ENCODE measurements at regions not wholly inside any gene's neighbourhood (a gene's known extent, or its start where the extent isn't known, plus 50 kb on each side); places are given as distances from the start of the nearest gene placed in this dataset.

DNA sequence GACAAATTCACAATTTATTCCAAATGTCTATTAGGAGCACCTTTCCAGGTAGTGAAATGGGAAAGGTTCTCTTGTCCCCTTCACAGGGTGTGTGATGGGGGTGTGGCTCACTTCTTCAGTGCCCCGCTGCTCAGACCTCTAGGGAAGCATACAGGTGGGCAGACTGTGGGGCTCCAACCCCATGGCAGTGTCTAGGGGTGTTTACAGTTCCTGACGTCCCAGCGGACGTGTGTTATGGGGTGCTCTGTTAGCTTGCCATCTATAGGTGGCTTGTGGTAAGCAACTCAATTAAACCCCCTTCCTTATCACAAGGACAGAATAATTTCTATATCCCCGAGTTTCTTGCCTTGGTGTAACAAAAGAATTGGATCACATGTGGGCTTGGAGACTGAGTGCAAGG lies 67.4 kb upstream of the SPINK5 start:
- TF ChIP-seq, protein P1, sequence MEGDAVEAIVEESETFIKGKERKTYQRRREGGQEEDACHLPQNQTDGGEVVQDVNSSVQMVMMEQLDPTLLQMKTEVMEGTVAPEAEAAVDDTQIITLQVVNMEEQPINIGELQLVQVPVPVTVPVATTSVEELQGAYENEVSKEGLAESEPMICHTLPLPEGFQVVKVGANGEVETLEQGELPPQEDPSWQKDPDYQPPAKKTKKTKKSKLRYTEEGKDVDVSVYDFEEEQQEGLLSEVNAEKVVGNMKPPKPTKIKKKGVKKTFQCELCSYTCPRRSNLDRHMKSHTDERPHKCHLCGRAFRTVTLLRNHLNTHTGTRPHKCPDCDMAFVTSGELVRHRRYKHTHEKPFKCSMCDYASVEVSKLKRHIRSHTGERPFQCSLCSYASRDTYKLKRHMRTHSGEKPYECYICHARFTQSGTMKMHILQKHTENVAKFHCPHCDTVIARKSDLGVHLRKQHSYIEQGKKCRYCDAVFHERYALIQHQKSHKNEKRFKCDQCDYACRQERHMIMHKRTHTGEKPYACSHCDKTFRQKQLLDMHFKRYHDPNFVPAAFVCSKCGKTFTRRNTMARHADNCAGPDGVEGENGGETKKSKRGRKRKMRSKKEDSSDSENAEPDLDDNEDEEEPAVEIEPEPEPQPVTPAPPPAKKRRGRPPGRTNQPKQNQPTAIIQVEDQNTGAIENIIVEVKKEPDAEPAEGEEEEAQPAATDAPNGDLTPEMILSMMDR (IDR thresholded peaks at IDR 0.05; ENCODE audit: insufficient read depth, low read depth, low read length): no peak
- TF ChIP-seq EZH2 (IDR thresholded peaks at IDR 0.05; ENCODE audit: insufficient read depth, low read length): no peak

Data from astrocyte (in vitro differentiated cells and primary cell).